ENCODE measurements at regions not wholly inside any gene's neighbourhood (a gene's known extent, or its start where the extent isn't known, plus 50 kb on each side); places are given as distances from the start of the nearest gene placed in this dataset.

GRCh38 chr4:83932750-83933391, 397.0 kb downstream of the GPAT3 start:
- TF ChIP-seq ELF4 (IDR thresholded peaks at IDR 0.05) (no peak), LEF1 (IDR thresholded peaks at IDR 0.05; ENCODE audit: borderline replicate concordance) (no peak), ZNF384 (IDR thresholded peaks at IDR 0.05) (no peak), L3MBTL2 (conservative IDR thresholded peaks at IDR 0.05) (no peak), SUZ12 (IDR thresholded peaks at IDR 0.05) (no peak), FOXM1 (IDR thresholded peaks at IDR 0.05; ENCODE audit: borderline replicate concordance) (no peak), FOXA1 (IDR thresholded peaks at IDR 0.05) (no peak), TARDBP (IDR thresholded peaks at IDR 0.05) (no peak), HDGF (IDR thresholded peaks at IDR 0.05; ENCODE audit: borderline replicate concordance) (no peak)
